GM12878 (cell line): ENCODE measurements at regions not wholly inside any gene's neighbourhood (a gene's known extent, or its start where the extent isn't known, plus 50 kb on each side); places are given as distances from the start of the nearest gene placed in this dataset.

ENCODE experiments used
- ATAC-seq: fragments of 200-7000 bp; cut with Tn5 transposase; 3 replicates; pipeline ENCODE4 v1.9.1; 2020; ENCODE audit warnings: mild to moderate bottlenecking, moderate library complexity
- BruUV-seq: library from RNA; stranded (reverse); fragments of 400-500 nt; replicated peaks from 2 replicates; lab custom pipeline; 2021; lab: Mats Ljungman, UMichigan
- CTCF ChIA-PET: fragments of 300-600 bp; sonication (Branson Sonifier 250); formaldehyde crosslinking; extraction: SDS; loops from one replicate; lab custom pipeline; 2021; ENCODE audit warnings: inconsistent platforms; lab: Yijun Ruan, JAX
- POLR2A ChIA-PET: fragments of 350-600 bp; formaldehyde crosslinking; extraction: SDS; loops from one replicate; lab custom pipeline; 2021; ENCODE audit warnings: inconsistent platforms; lab: Charles Lee
- RAD21 ChIA-PET: fragments of 300-600 bp; sonication (Branson Sonifier 250); formaldehyde crosslinking; loops from one replicate; lab custom pipeline; 2023; ENCODE audit warnings: antibody characterized with exemption; ENCODE audit not compliant: unreplicated experiment; lab: Charles Lee
- SMC1A ChIA-PET: fragments of 300-600 bp; sonication (Branson Sonifier 250); formaldehyde crosslinking; loops from one replicate; lab custom pipeline; 2023; ENCODE audit not compliant: unreplicated experiment, uncharacterized antibody; lab: Charles Lee
- DNase-seq: peaks from one replicate; pipeline ENCODE4 v3.0.0-alpha.2; 2011; ENCODE audit warnings: low read depth, low spot score
- FAIRE-seq: peaks from 3 replicates; lab custom pipeline; 2011; peaks lifted over from hg19 to GRCh38; lab: Jason Lieb, UNC
- H2AFZ ChIP-seq: 2 replicates; pipeline ENCODE4 v1.6.0; 2011; ENCODE audit warnings: low read depth, low read length, control low read depth; ENCODE audit not compliant: control insufficient read depth
- H3K27ac ChIP-seq: 2 replicates; pipeline ENCODE4 v1.5.1; 2011; ENCODE audit warnings: control low read depth; ENCODE audit not compliant: control insufficient read depth, insufficient read depth
- H3K27me3 ChIP-seq, 2 experiments: replicated peaks in 1 of 2; 2 replicates each; pipeline versions ENCODE4 v1.6.0 to v1.6.1; 2011; ENCODE audit warnings: low read length in 1 of 2; ENCODE audit not compliant: control insufficient read depth in 2 of 2, insufficient read depth in 2 of 2
- H3K36me3 ChIP-seq, 2 experiments: 2 replicates each; pipeline ENCODE4 v1.5.1; 2011; ENCODE audit warnings: low read length in 1 of 2; ENCODE audit not compliant: control insufficient read depth in 2 of 2, insufficient read depth in 2 of 2
- H3K4me1 ChIP-seq: 2 replicates; pipeline ENCODE4 v1.6.1; 2011; ENCODE audit warnings: mild to moderate bottlenecking, low read length, moderate library complexity, mixed read lengths; ENCODE audit not compliant: control insufficient read depth, insufficient read depth
- H3K4me2 ChIP-seq: 2 replicates; pipeline ENCODE4 v1.6.0; 2011; ENCODE audit warnings: control low read depth; ENCODE audit not compliant: control insufficient read depth, insufficient read depth
- H3K4me3 ChIP-seq: fragments of 200-600 bp; sonication (generic); 2 replicates; pipeline ENCODE4 v1.5.1; 2016
- H3K79me2 ChIP-seq: 2 replicates; pipeline ENCODE4 v1.6.0; 2011; ENCODE audit warnings: low read length; ENCODE audit not compliant: control insufficient read depth, insufficient read depth
- H3K9ac ChIP-seq: 2 replicates; pipeline ENCODE4 v1.8.0; 2011; ENCODE audit warnings: low read length, control low read depth, mixed read lengths; ENCODE audit not compliant: control insufficient read depth, insufficient read depth
- H3K9me3 ChIP-seq: replicated peaks from 3 replicates; pipeline ENCODE4 v1.5.1; 2011; ENCODE audit warnings: mild to moderate bottlenecking, low read length; ENCODE audit not compliant: control insufficient read depth, insufficient read depth
- H4K20me1 ChIP-seq: 2 replicates; pipeline ENCODE4 v1.6.0; 2011; ENCODE audit not compliant: control insufficient read depth, insufficient read depth
- BRCA1 ChIP-seq: IDR thresholded peaks from 2 replicates; pipeline ENCODE4 v1.6.1; 2011; ENCODE audit warnings: low read depth, low read length, improper control_type of control experiment
- CHD2 ChIP-seq: IDR thresholded peaks from 2 replicates; pipeline ENCODE4 v1.6.1; 2011; ENCODE audit warnings: low read depth, low read length, improper control_type of control experiment, borderline replicate concordance
- JUND ChIP-seq: IDR thresholded peaks from 2 replicates; pipeline ENCODE4 v1.6.1; 2012; ENCODE audit warnings: low read depth, mild to moderate bottlenecking, low read length, improper control_type of control experiment, moderate library complexity
- NFIC ChIP-seq: IDR thresholded peaks from 2 replicates; pipeline ENCODE4 v1.6.1; 2012; ENCODE audit warnings: low read depth, mild to moderate bottlenecking, inconsistent platforms, low read length, moderate library complexity
- SIX5 ChIP-seq: IDR thresholded peaks from 2 replicates; pipeline ENCODE4 v1.6.1; 2011; ENCODE audit warnings: mild to moderate bottlenecking, low read depth, low read length, moderate library complexity; ENCODE audit not compliant: severe bottlenecking
- SKIL ChIP-seq: fragments of 450-650 bp; IDR thresholded peaks from 2 replicates; pipeline ENCODE4 v1.6.1; 2017; ENCODE audit warnings: mild to moderate bottlenecking, low read depth, inconsistent platforms; ENCODE audit not compliant: poor library complexity, severe bottlenecking
- WRNIP1 ChIP-seq: IDR thresholded peaks from 2 replicates; pipeline ENCODE4 v1.6.1; 2011; ENCODE audit warnings: low read depth, low read length, improper control_type of control experiment, borderline replicate concordance
- ZBED1 ChIP-seq: IDR thresholded peaks from 2 replicates; pipeline ENCODE4 v1.6.1; 2016; ENCODE audit warnings: borderline replicate concordance
- ZNF274 ChIP-seq: IDR thresholded peaks from one replicate; pipeline ENCODE4 v1.8.0; 2011; ENCODE audit not compliant: insufficient read length, insufficient read depth
- WGBS: methylation state at CpG from one replicate; pipeline ENCODE4 v1.1.6; 2016; ENCODE audit warnings: low lambda C conversion rate; ENCODE audit not compliant: insufficient replicate concordance, insufficient coverage; ENCODE audit errors: missing lambda C conversion rate; 5-methylcytosine and 5-hydroxymethylcytosine counted together
- in situ Hi-C: fragments of 300-500 bp; cut with MboI; formaldehyde crosslinking; loops from 9 replicates; pipeline ENCODE4 v1.14.3; 2018; ENCODE audit warnings: mixed read lengths
- intact Hi-C: fragments of 100-400 bp; cut with micrococcal nuclease; formaldehyde crosslinking; loops from one replicate; pipeline ENCODE4 v1.14.2; 2022; ENCODE audit not compliant: unreplicated experiment
- TF ChIP-seq, protein P1 (sequence below): IDR thresholded peaks from 2 replicates; pipeline ENCODE4 v1.6.1; 2012; ENCODE audit warnings: mild to moderate bottlenecking, low read depth, low read length

DNA sequence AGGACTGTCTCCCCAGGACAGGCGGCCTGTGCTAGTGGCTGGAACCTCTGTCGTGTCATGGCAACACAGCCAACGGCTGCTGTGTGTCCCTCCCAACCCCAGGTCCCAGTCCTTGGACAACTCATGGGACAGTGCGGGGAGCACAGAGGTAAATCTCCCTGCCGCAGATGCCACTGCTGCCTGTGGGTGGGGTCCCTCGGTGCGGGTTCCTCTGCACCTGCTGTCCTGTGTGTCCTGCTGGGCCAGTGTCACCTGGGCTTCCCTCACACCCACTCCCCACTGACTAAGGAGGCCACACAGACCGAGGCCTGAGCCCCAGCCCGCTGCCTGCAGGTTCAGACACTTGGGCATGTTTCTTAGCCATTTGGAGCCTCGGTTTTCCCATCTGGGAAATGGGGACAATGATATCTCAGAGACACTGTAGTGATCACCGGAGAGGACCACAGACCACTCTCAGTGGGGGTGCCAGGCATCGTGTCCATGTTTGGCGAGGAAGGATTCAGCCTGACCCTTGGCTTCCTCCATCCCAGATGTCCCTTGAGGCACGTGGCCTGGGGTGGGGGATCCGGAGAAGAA is 96.5 kb downstream of the SIK1 start:
- TF ChIP-seq NFIC (no peak), CHD2 (no peak)
- Histone ChIP-seq H3K4me1 (peaks cover 6% of the 10 kb centered on the region), H3K9ac (no peak overlapping the region), H3K27me3 (no peaks in the 10 kb centered on the region), H3K27ac (no peak overlapping the region), H3K4me3 (no peak overlapping the region), H3K4me2 (no peak overlapping the region), H3K79me2 (no peaks in the 10 kb centered on the region), H3K9me3 (no peaks in the 10 kb centered on the region; the same call in 2 of the 3 replicates), H3K36me3 (no peaks in the 10 kb centered on the region), H2AFZ (no peak overlapping the region), H4K20me1 (no peaks in the 10 kb centered on the region)
- ChIA-PET CTCF (no interaction called here), POLR2A (no interaction called here), SMC1A (no interaction called here), RAD21 (no interaction called here)
- ATAC-seq (no peak), FAIRE-seq (no peak), DNase-seq (no peak)
- intact Hi-C loops, result no loop called here
- in situ Hi-C loops, result no loop called here
- no TSS peak for BruUV-seq
- WGBS, result 35% methylated on average over 15 of the region's 15 CpGs

DNA sequence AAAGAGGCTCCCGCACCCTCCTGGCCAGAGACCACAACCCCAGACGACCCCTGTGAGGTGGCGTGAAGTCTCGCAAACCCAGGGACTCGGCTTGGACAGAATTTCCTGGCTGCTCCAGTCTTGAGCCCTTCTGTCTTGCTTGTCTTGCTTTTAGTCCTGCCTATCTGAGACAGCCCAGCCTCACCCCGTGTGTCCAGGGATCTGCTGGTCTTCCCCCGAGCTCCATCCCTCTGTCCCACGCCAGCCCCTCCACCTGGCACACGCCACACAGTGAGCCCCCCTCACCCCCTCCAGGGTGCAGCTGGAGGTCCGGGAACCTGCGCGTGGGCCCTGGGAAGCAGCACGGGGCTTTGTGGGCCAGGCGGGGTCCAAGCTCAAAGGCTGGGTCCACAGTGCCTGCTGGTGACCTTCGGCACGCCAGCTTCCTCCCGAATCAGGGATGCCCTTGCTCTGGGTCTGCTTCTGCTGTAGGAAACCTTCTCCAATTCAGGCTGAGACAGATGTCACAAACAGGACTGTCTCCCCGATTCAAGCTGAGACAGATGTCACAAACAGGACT is 97.1 kb downstream of the SIK1 start:
- H2AFZ ChIP-seq, result no peak overlapping the region
- H3K4me3 ChIP-seq, result no peak overlapping the region
- H3K4me1 ChIP-seq, result peaks cover 6% of the 10 kb centered on the region
- DNase-seq (no peak), ATAC-seq (no peak), FAIRE-seq (no peak)
- ChIA-PET CTCF (no interaction called here), POLR2A (no interaction called here), SMC1A (no interaction called here), RAD21 (no interaction called here)
- no TSS peak for BruUV-seq
- no peaks in the 10 kb centered on the region for H3K79me2 ChIP-seq
- no peak overlapping the region for H3K9ac ChIP-seq
- no peaks in the 10 kb centered on the region; the same call in 1 of the 2 replicates for H4K20me1 ChIP-seq
- H3K4me2 ChIP-seq, result no peak overlapping the region
- H3K27me3 ChIP-seq, result no peaks in the 10 kb centered on the region
- no peaks in the 10 kb centered on the region for H3K9me3 ChIP-seq
- no peak overlapping the region for H3K27ac ChIP-seq
- intact Hi-C loops, result no loop called here
- H3K36me3 ChIP-seq, result no peaks in the 10 kb centered on the region
- in situ Hi-C loops, result no loop called here
- 42% methylated on average over 18 of the region's 18 CpGs for WGBS
- no peak for TF ChIP-seq ZBED1
- TF ChIP-seq BRCA1, result no peak
- TF ChIP-seq JUND, result no peak
- TF ChIP-seq, protein P1, sequence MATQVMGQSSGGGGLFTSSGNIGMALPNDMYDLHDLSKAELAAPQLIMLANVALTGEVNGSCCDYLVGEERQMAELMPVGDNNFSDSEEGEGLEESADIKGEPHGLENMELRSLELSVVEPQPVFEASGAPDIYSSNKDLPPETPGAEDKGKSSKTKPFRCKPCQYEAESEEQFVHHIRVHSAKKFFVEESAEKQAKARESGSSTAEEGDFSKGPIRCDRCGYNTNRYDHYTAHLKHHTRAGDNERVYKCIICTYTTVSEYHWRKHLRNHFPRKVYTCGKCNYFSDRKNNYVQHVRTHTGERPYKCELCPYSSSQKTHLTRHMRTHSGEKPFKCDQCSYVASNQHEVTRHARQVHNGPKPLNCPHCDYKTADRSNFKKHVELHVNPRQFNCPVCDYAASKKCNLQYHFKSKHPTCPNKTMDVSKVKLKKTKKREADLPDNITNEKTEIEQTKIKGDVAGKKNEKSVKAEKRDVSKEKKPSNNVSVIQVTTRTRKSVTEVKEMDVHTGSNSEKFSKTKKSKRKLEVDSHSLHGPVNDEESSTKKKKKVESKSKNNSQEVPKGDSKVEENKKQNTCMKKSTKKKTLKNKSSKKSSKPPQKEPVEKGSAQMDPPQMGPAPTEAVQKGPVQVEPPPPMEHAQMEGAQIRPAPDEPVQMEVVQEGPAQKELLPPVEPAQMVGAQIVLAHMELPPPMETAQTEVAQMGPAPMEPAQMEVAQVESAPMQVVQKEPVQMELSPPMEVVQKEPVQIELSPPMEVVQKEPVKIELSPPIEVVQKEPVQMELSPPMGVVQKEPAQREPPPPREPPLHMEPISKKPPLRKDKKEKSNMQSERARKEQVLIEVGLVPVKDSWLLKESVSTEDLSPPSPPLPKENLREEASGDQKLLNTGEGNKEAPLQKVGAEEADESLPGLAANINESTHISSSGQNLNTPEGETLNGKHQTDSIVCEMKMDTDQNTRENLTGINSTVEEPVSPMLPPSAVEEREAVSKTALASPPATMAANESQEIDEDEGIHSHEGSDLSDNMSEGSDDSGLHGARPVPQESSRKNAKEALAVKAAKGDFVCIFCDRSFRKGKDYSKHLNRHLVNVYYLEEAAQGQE, result no peak
- no peak for TF ChIP-seq SKIL
- TF ChIP-seq SIX5, result no peak
- no peak for TF ChIP-seq ZNF274
- TF ChIP-seq WRNIP1, result no peak
